HG03066 (cell line): ENCODE measurements at regions not wholly inside any gene's neighbourhood (a gene's known extent, or its start where the extent isn't known, plus 50 kb on each side); places are given as distances from the start of the nearest gene placed in this dataset.

Experiments
- ATAC-seq: cut with Tn5 transposase; IDR thresholded peaks from one replicate; pipeline ENCODE4 v1.9.1; 2021; ENCODE audit warnings: low read depth; ENCODE audit not compliant: unreplicated experiment

DNA sequence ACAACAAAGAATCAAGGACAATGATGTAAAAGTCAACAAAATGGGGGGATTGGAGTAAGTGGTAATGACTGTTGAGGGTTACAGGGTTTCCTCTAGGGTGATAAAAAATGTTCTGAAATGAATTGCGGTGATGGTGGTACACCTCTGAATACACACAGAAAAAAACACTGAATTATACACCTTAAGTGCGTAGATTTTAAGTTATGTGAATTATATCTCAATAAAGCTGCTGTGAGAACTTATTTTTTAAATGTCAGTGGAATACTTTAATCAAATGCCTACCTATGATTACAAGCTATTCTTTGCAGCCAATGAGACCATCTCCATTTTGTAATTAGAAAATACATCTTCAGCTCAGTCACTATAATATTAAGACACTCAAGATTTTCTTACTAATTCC lies 53.5 kb downstream of the ZNF608 start:
- no peak for ATAC-seq

DNA sequence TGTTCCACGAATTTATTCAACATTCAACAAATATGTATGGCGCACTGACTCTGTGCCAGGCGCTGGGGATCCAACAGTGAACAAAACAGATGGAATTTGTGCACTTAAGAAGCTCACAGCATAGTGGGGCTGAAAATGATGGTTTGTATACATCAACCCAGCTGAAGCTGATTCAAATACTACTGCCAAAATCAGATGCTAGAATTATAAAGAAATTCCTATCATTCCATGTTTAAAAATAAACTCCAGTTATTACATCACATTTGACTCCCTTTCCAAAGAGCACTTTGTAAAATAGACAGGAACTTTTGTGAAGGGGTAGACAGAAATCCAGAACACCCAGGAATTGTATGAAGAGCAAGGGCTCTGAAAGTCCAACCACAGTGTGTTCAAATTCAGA lies 54.1 kb downstream of the ZNF608 start:
- no peak for ATAC-seq

DNA sequence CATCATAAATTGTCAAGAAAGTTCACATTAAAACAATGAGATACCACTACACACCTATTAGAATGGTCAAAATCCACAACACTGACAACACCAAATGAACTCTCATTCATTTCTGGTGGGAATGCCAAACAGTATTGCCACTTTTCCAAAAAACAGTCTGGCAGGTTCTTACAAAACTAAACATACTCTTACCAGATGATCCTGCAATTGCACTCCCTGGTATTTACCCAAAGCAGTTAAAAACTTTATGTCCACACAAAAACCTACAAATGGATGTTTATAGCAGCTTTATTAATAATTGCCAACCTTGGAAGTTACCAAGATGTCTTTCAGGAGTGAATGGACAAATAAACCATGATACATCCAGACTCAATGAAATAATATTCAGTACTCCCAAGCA lies 56.8 kb downstream of the ZNF608 start:
- no peak for ATAC-seq

DNA sequence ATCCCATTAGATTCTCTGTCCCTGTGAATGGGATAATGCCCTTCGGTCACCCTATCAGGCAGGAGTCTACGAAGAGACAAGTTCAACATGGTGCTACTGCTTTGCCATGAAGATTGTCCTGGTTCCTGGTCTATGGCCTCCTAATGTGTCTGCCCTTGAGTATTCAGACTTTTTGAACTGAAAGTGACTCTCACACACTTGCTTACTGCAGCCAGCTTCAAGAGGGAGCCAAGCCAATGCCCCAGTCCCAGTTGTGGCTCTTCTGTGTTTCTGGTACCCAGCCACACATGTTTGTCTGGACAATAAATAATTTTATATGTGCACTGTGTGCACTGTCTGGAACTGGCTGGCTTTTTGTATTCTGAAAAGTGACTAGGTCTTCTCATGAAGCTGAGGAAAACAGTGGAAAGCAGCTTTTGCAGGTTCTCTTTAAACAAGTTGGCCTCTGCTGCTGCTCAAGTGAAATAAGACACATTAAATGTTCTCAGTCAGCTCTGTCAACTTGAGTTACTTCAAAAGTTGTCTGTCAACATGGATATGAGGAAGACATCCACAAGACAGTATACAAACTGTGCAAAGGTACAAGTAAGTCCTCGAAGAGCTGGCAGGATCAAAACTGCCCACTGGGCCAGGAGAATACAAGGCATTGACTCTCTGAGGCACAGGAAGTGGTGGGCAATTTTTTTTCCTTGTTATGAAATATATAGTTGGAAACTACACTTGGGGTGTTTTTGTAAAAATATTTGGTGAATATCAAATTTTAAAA lies 60.0 kb downstream of the ZNF608 start:
- ATAC-seq: no peak

GRCh38 chr5:124685404-124685930 lies 61.0 kb downstream of the ZNF608 start:
- ATAC-seq: no peak

DNA sequence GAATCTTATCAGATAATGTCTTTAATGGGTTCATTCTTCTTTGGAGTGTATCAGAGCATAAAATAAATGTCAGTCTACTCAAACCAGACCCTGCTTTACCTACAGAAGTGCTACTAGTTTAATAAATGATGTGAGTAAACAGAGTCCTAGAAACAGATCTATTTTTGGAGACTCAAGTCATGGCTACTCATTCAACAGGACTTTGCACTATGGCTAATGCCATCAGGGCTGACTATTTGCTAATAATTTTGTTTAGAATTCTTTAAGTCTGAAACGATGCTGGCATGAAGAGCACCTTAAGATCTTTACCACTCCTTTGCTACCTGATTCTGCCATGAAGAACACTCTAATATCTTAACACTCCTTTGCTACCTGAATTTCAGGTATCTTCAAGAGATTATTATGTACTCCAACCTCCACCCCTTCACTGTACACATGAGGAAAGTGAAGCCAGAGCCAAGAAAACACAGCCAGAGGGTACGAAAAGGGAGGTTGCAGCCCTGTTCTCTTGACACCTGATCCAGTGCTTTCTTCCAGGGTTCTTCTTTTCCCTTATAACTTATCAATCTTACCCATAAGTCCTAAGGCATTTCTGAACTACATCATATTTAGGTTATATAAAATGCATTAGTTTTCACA lies 62.4 kb downstream of the ZNF608 start:
- ATAC-seq: no peak

GRCh38 chr5:124679578-124680199 lies 66.8 kb downstream of the ZNF608 start:
- ATAC-seq: no peak

DNA sequence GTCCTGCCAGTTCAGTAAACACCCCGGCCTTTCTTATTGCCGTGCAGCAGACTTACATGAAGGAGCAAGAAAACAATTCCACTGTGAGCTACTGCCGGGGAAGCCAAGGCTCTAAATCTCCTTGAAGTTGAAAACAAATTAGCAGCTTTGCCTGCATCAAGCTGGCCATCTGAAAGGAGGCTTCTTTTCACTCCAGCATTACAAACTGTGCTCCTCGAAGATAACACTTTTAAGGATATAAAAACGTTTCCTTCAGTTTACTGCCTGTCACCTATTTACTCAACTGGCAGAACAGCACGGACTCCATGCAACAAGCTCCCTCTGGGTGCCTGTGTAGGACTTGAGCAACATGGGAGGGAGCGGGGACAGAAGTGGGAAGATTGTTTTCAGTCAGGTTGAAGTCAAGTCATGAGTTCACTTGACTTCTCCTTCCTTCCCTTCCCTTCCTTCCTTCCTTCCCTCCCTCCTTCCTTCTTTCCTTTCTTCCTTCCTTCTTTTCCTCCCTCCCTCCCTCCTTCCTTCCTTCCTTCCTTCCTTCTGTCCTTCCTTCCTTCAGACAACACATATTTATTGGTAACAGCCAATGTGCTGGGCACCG lies 67.4 kb downstream of the ZNF608 start:
- no peak for ATAC-seq

- ATAC-seq: no peak
Measured at GRCh38 chr5:124678468-124678867, 68.0 kb downstream of the ZNF608 start.

GRCh38 chr5:124677374-124678351 lies 68.8 kb downstream of the ZNF608 start:
- ATAC-seq: no peak

GRCh38 chr5:124675931-124676846 lies 70.2 kb downstream of the ZNF608 start:
- ATAC-seq: no peak

- no peak for ATAC-seq
Measured at GRCh38 chr5:124671193-124671592, 75.2 kb downstream of the ZNF608 start.

- ATAC-seq: no peak
Measured at GRCh38 chr5:124670722-124671184, 75.7 kb downstream of the ZNF608 start.

GRCh38 chr5:124669956-124670721 lies 76.3 kb downstream of the ZNF608 start:
- no peak for ATAC-seq

DNA sequence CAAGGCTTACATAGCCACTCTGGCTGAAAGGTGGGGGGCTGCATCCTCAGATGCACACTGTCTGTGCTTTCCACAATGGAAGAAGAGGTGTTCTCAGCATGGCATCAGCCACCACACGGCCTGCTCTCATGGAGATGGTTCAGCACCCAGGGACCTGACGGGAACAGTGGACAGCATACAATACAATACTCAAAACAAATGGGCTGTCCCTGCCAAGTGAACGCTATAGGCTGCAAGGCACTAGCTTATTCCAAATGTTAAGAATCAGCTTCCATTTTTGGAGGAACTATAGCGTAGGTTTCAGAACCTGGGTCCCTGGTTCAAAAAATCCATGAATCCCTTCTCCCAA lies 77.2 kb downstream of the ZNF608 start:
- no peak for ATAC-seq

GRCh38 chr5:124668353-124669299 lies 77.8 kb downstream of the ZNF608 start:
- no peak for ATAC-seq

- no peak for ATAC-seq
Measured at GRCh38 chr5:124665625-124666024, 80.8 kb downstream of the ZNF608 start.
